GM23338 (cell line): ENCODE measurements at regions not wholly inside any gene's neighbourhood (a gene's known extent, or its start where the extent isn't known, plus 50 kb on each side); places are given as distances from the start of the nearest gene placed in this dataset.

Source experiments
- ATAC-seq: fragments of 200-7000 bp; cut with Tn5 transposase; 3 replicates; pipeline ENCODE4 v1.9.1; 2020
- DNase-seq: peaks from one replicate; pipeline ENCODE4 v3.0.0-alpha.2; 2015; ENCODE audit warnings: low spot score
- H2AFZ ChIP-seq: fragments of 200-600 bp; sonication (generic); 2 replicates; pipeline ENCODE4 v1.8.0; 2016; ENCODE audit warnings: antibody characterized with exemption, mild to moderate bottlenecking, moderate library complexity
- H3F3A ChIP-seq: fragments of 200-600 bp; sonication (generic); replicated peaks from 2 replicates; pipeline ENCODE4 v1.8.0; 2017; ENCODE audit warnings: antibody characterized with exemption, mixed run types, low read depth
- H3K27ac ChIP-seq: fragments of 200-600 bp; sonication (generic); 2 replicates; pipeline ENCODE4 v1.6.1; 2016; ENCODE audit warnings: low read depth
- H3K27me3 ChIP-seq: fragments of 200-600 bp; sonication (generic); 2 replicates; pipeline ENCODE4 v1.8.0; 2016; ENCODE audit warnings: mild to moderate bottlenecking, mixed run types, moderate library complexity; ENCODE audit not compliant: insufficient read depth
- H3K36me3 ChIP-seq: fragments of 200-600 bp; sonication (generic); 2 replicates; pipeline ENCODE4 v1.8.0; 2016; ENCODE audit warnings: mild to moderate bottlenecking; ENCODE audit not compliant: insufficient read depth
- H3K4me1 ChIP-seq: fragments of 200-600 bp; sonication (generic); 2 replicates; pipeline ENCODE4 v1.8.0; 2016; ENCODE audit warnings: mild to moderate bottlenecking, moderate library complexity; ENCODE audit not compliant: insufficient read depth
- H3K4me2 ChIP-seq: fragments of 200-600 bp; sonication (generic); 2 replicates; pipeline ENCODE4 v1.7.1; 2017; ENCODE audit warnings: mixed run types
- H3K4me3 ChIP-seq: fragments of 200-600 bp; sonication (generic); 2 replicates; pipeline ENCODE4 v1.6.1; 2016; ENCODE audit warnings: mixed run types
- H3K79me2 ChIP-seq: fragments of 200-600 bp; sonication (generic); replicated peaks from 2 replicates; pipeline ENCODE4 v1.8.0; 2017; ENCODE audit warnings: mild to moderate bottlenecking; ENCODE audit not compliant: insufficient read depth
- H3K9me2 ChIP-seq: fragments of 200-600 bp; sonication (generic); 2 replicates; pipeline ENCODE4 v1.8.0; 2017; ENCODE audit not compliant: insufficient read depth
- H4K20me1 ChIP-seq: fragments of 200-600 bp; sonication (generic); replicated peaks from 2 replicates; pipeline ENCODE4 v1.8.0; 2017; ENCODE audit warnings: mild to moderate bottlenecking; ENCODE audit not compliant: insufficient read depth
- H3K27ac Mint-ChIP-seq: 2 replicates; pipeline ENCODE4 v1.8.0; 2020; ENCODE audit warnings: inconsistent platforms, mild to moderate bottlenecking, moderate library complexity, mixed read lengths
- H3K27me3 Mint-ChIP-seq: 3 replicates; pipeline ENCODE4 v1.8.0; 2022; ENCODE audit warnings: low read depth, mild to moderate bottlenecking, moderate library complexity, mixed read lengths, inconsistent platforms; ENCODE audit not compliant: insufficient read depth, poor library complexity
- H3K36me3 Mint-ChIP-seq: 3 replicates; pipeline ENCODE4 v1.8.0; 2021; ENCODE audit warnings: low read depth, mild to moderate bottlenecking, inconsistent platforms, moderate library complexity, mixed read lengths
- H3K4me1 Mint-ChIP-seq: 3 replicates; pipeline ENCODE4 v1.8.0; 2020; ENCODE audit warnings: mild to moderate bottlenecking, inconsistent platforms, mixed read lengths
- H3K4me3 Mint-ChIP-seq: 3 replicates; pipeline ENCODE4 v1.8.0; 2021; ENCODE audit warnings: moderate library complexity, mild to moderate bottlenecking, inconsistent platforms, mixed read lengths
- H3K9me3 Mint-ChIP-seq: 3 replicates; pipeline ENCODE4 v1.8.0; 2020; ENCODE audit warnings: moderate library complexity, mild to moderate bottlenecking, inconsistent platforms, mixed read lengths
- CREB1 ChIP-seq: fragments of 250-450 bp; sonication (Bioruptor Pico); IDR thresholded peaks from 2 replicates; pipeline ENCODE4 v1.5.0; 2020; ENCODE audit warnings: low read depth, mild to moderate bottlenecking, moderate library complexity
- CTCF ChIP-seq, 2 experiments: fragments of 200-600 bp in 1 of 2; sonication (generic) in 1 of 2; conservative IDR thresholded peaks; 2 replicates each; pipeline versions ENCODE4 v1.5.1 to v1.6.1; 2016 to 2017; ENCODE audit warnings: antibody characterized with exemption in 2 of 2, low read depth in 2 of 2, mild to moderate bottlenecking in 2 of 2, moderate library complexity in 1 of 2
- ETS1 ChIP-seq: IDR thresholded peaks from 2 replicates; pipeline ENCODE4 v1.6.1; 2016; ENCODE audit warnings: antibody characterized with exemption
- EZH2 ChIP-seq: fragments of 200-600 bp; sonication (generic); IDR thresholded peaks from one replicate; pipeline ENCODE4 v1.8.0; 2017; ENCODE audit warnings: antibody characterized with exemption, mild to moderate bottlenecking, low read depth; ENCODE audit not compliant: unreplicated experiment
- EZH2phosphoT487 ChIP-seq: fragments of 200-600 bp; sonication (generic); IDR thresholded peaks from one replicate; pipeline ENCODE4 v1.8.1; 2018; ENCODE audit warnings: antibody characterized with exemption; ENCODE audit not compliant: unreplicated experiment
- NANOG ChIP-seq: IDR thresholded peaks from 2 replicates; pipeline ENCODE4 v1.6.1; 2016; ENCODE audit warnings: antibody characterized with exemption, borderline replicate concordance
- STAT1 ChIP-seq: IDR thresholded peaks from one replicate; pipeline ENCODE4 v1.6.1; 2016; ENCODE audit warnings: antibody characterized with exemption; ENCODE audit not compliant: unreplicated experiment
- ZNF462 ChIP-seq: fragments of 250-450 bp; sonication (Bioruptor Pico); IDR thresholded peaks from 2 replicates; pipeline ENCODE4 v1.5.0; 2020; ENCODE audit warnings: mild to moderate bottlenecking, moderate library complexity

GRCh38 chr6:66489269-66489987 is 782.4 kb upstream of the EYS start:
- H3K4me2 ChIP-seq: no peak overlapping the region
- H3K4me1 ChIP-seq: no peaks in the 10 kb centered on the region
- Mint-ChIP-seq H3K9me3 (peaks cover 28% of the 10 kb centered on the region; the same call in 2 of the 3 replicates), H3K4me3 (no peak overlapping the region), H3K27me3 (no peaks in the 10 kb centered on the region), H3K4me1 (no peaks in the 10 kb centered on the region), H3K27ac (no peak overlapping the region), H3K36me3 (no peaks in the 10 kb centered on the region)
- DNase-seq (no peak), ATAC-seq (no peak)
- H4K20me1 ChIP-seq: no peaks in the 10 kb centered on the region
- no peak for TF ChIP-seq EZH2
- TF ChIP-seq ZNF462 (CRISPR knock-in tag): no peak
- TF ChIP-seq CTCF (conservative IDR thresholded peaks at IDR 0.05; ENCODE audit: low read depth in 2 of 2): no peak
- no peak for TF ChIP-seq ETS1
- no peak for TF ChIP-seq EZH2phosphoT487
- TF ChIP-seq STAT1: no peak
- TF ChIP-seq CREB1: no peak
- TF ChIP-seq NANOG: no peak
- H3K36me3 ChIP-seq: no peaks in the 10 kb centered on the region
- H3K4me3 ChIP-seq: no peak overlapping the region
- no peak overlapping the region for H2AFZ ChIP-seq
- H3K79me2 ChIP-seq: no peaks in the 10 kb centered on the region
- no peaks in the 10 kb centered on the region; the same call in 1 of the 2 replicates for H3K9me2 ChIP-seq
- no peak overlapping the region for H3K27ac ChIP-seq
- H3F3A ChIP-seq: no peaks in the 10 kb centered on the region
- H3K27me3 ChIP-seq: no peaks in the 10 kb centered on the region
